ENCODE measurements at regions not wholly inside any gene's neighbourhood (a gene's known extent, or its start where the extent isn't known, plus 50 kb on each side); places are given as distances from the start of the nearest gene placed in this dataset.

DNA sequence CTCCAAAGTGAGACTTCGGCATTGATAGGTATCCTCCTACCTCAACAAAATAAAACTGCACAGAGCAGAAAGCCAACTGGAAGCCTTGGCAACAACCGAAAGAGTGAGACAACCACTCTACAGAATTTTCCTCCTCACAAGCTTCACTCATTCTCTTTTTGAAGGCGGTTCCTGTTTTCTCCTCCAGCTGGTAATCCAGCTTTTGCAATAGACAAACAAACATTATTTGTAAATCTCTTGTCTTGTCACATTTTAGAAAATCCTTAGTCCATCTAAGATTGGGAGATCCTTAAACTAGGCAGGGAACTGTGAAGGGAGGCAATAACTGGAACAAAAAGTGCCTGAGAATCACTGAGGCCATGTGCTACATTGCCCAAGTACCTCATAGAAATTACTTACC is 332.4 kb downstream of the BCL11A start:
- TF ChIP-seq, protein P1, sequence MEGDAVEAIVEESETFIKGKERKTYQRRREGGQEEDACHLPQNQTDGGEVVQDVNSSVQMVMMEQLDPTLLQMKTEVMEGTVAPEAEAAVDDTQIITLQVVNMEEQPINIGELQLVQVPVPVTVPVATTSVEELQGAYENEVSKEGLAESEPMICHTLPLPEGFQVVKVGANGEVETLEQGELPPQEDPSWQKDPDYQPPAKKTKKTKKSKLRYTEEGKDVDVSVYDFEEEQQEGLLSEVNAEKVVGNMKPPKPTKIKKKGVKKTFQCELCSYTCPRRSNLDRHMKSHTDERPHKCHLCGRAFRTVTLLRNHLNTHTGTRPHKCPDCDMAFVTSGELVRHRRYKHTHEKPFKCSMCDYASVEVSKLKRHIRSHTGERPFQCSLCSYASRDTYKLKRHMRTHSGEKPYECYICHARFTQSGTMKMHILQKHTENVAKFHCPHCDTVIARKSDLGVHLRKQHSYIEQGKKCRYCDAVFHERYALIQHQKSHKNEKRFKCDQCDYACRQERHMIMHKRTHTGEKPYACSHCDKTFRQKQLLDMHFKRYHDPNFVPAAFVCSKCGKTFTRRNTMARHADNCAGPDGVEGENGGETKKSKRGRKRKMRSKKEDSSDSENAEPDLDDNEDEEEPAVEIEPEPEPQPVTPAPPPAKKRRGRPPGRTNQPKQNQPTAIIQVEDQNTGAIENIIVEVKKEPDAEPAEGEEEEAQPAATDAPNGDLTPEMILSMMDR (IDR thresholded peaks at IDR 0.05; ENCODE audit: poor library complexity, severe bottlenecking), result no peak
- TF ChIP-seq, protein P2, sequence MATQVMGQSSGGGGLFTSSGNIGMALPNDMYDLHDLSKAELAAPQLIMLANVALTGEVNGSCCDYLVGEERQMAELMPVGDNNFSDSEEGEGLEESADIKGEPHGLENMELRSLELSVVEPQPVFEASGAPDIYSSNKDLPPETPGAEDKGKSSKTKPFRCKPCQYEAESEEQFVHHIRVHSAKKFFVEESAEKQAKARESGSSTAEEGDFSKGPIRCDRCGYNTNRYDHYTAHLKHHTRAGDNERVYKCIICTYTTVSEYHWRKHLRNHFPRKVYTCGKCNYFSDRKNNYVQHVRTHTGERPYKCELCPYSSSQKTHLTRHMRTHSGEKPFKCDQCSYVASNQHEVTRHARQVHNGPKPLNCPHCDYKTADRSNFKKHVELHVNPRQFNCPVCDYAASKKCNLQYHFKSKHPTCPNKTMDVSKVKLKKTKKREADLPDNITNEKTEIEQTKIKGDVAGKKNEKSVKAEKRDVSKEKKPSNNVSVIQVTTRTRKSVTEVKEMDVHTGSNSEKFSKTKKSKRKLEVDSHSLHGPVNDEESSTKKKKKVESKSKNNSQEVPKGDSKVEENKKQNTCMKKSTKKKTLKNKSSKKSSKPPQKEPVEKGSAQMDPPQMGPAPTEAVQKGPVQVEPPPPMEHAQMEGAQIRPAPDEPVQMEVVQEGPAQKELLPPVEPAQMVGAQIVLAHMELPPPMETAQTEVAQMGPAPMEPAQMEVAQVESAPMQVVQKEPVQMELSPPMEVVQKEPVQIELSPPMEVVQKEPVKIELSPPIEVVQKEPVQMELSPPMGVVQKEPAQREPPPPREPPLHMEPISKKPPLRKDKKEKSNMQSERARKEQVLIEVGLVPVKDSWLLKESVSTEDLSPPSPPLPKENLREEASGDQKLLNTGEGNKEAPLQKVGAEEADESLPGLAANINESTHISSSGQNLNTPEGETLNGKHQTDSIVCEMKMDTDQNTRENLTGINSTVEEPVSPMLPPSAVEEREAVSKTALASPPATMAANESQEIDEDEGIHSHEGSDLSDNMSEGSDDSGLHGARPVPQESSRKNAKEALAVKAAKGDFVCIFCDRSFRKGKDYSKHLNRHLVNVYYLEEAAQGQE (IDR thresholded peaks at IDR 0.05; ENCODE audit: borderline replicate concordance), result no peak
- TF ChIP-seq EP300 (conservative IDR thresholded peaks at IDR 0.05; ENCODE audit: poor library complexity, severe bottlenecking) (no peak), EZH2 (IDR thresholded peaks at IDR 0.05; ENCODE audit: borderline replicate concordance, insufficient read depth, low read length, poor library complexity, severe bottlenecking) (no peak)
